Adrenal gland (tissue), 9 donors: ENCODE measurements at regions not wholly inside any gene's neighbourhood (a gene's known extent, or its start where the extent isn't known, plus 50 kb on each side); places are given as distances from the start of the nearest gene placed in this dataset.

Experiments used
- DNase-seq, 7 donors: peaks; one replicate each; pipeline ENCODE4 v3.0.0-alpha.2; 2019 to 2020
- H3K27ac ChIP-seq, 5 donors: fragments of 200-600 bp; sonication (generic) in 4 of 5; 1 replicate in 3 of 5; 2 replicates in 2 of 5; pipeline versions ENCODE4 v1.5.1 to v1.8.0; 2016 to 2020; ENCODE audit warnings: mild to moderate bottlenecking in 1 of 5
- H3K27me3 ChIP-seq: fragments of 200-600 bp; 2 replicates; pipeline ENCODE4 v1.8.0; 2021
- H3K36me3 ChIP-seq, 2 donors: fragments of 200-600 bp; replicated peaks in 1 of 2; 1 replicate in 1 of 2; 2 replicates in 1 of 2; pipeline versions ENCODE4 v1.5.1 to v1.8.0; 2018 to 2022
- H3K4me1 ChIP-seq, 2 donors: fragments of 200-600 bp; replicated peaks in 1 of 2; 1 replicate in 1 of 2; 2 replicates in 1 of 2; pipeline versions ENCODE4 v1.5.1 to v1.8.0; 2018 to 2021
- H3K4me3 ChIP-seq, 4 donors: fragments of 200-600 bp; sonication (generic) in 3 of 4; one replicate each; pipeline ENCODE4 v1.5.1; 2016 to 2018
- H3K9me3 ChIP-seq, 3 donors: fragments of 200-600 bp; sonication (generic) in 1 of 3; replicated peaks in 1 of 3; 1 replicate in 2 of 3; 2 replicates in 1 of 3; pipeline versions ENCODE4 v1.5.1 to v1.8.0; 2016 to 2021
- POLR2A ChIP-seq, 2 donors: fragments of 450-650 bp; IDR thresholded peaks; one replicate each; pipeline ENCODE4 v1.6.1; 2017; ENCODE audit warnings: antibody characterized with exemption in 2 of 2, mild to moderate bottlenecking in 2 of 2, moderate library complexity in 1 of 2
- WGBS, 4 donors: extraction: QIAGEN DNeasy Blood & Tissue Kit in 2 of 4; methylation state at CpG; one replicate each; pipeline versions ENCODE4 v1.1.5 to v1.1.7; 2013 to 2017; 5-methylcytosine and 5-hydroxymethylcytosine counted together
- intact Hi-C, 2 donors: fragments of 100-400 bp; cut with DNase I; formaldehyde crosslinking; loops; one replicate each; pipeline versions ENCODE4 v1.14.1 to v1.15.0; 2022 to 2023
- TF ChIP-seq, protein P1 (sequence below), 6 experiments: fragments of 450-650 bp in 4 of 6; fragments of 200-600 bp in 2 of 6; sonication (generic) in 1 of 6; IDR thresholded peaks; 1 replicate in 5 of 6; 2 replicates in 1 of 6; pipeline versions ENCODE4 v1.5.1 to v1.8.0; 2016 to 2021; ENCODE audit warnings: antibody characterized with exemption in 6 of 6, mild to moderate bottlenecking in 2 of 6, moderate library complexity in 1 of 6
- donor health status: healthy with polysubstance abuse.
- donor health status: Bipolar disorder and iron deficiency.
- donor health status: DM: yes; HTN: yes; CAD: no.
- donor health status: DM: no; HTN: no; CAD: no.
- donor health status: DM: no; HTN: no; CAD: no.

DNA sequence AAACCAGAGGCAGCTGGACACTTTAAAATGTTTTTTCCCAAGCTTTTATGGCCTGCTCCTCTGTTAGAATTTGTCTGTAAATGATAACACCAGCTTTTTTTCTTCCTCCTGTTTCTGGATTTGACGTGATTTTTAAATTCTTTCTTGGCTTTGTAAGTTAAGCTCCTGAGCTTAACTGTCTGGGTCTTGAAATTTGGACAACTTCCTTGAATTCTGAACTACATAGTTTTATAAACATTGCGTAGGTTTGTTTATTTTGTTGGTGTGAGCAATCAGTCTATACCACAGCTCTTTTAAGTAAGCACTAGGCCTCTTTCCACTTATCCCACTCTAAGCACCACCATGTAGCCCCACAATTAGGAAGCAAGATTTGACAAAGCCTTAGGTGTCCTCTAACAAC lies 144.4 kb upstream of the GUCY1A1 start:
- Histone ChIP-seq H3K27me3 (no peaks in the 10 kb centered on the region), H3K27ac (no peak overlapping the region), H3K36me3 (no peaks in the 10 kb centered on the region), H3K4me3 (no peak overlapping the region), H3K4me1 (no peaks in the 10 kb centered on the region), H3K9me3 (no peaks in the 10 kb centered on the region)
- 58 to 71% (median 64%) methylated on average over 2 of the region's 2 CpGs for WGBS, 4 donors
- TF ChIP-seq, protein P1, sequence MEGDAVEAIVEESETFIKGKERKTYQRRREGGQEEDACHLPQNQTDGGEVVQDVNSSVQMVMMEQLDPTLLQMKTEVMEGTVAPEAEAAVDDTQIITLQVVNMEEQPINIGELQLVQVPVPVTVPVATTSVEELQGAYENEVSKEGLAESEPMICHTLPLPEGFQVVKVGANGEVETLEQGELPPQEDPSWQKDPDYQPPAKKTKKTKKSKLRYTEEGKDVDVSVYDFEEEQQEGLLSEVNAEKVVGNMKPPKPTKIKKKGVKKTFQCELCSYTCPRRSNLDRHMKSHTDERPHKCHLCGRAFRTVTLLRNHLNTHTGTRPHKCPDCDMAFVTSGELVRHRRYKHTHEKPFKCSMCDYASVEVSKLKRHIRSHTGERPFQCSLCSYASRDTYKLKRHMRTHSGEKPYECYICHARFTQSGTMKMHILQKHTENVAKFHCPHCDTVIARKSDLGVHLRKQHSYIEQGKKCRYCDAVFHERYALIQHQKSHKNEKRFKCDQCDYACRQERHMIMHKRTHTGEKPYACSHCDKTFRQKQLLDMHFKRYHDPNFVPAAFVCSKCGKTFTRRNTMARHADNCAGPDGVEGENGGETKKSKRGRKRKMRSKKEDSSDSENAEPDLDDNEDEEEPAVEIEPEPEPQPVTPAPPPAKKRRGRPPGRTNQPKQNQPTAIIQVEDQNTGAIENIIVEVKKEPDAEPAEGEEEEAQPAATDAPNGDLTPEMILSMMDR (IDR thresholded peaks at IDR 0.05) = no peak
- TF ChIP-seq POLR2A (IDR thresholded peaks at IDR 0.05) = no peak
- intact Hi-C loops = no loop called here
- no peak for DNase-seq

DNA sequence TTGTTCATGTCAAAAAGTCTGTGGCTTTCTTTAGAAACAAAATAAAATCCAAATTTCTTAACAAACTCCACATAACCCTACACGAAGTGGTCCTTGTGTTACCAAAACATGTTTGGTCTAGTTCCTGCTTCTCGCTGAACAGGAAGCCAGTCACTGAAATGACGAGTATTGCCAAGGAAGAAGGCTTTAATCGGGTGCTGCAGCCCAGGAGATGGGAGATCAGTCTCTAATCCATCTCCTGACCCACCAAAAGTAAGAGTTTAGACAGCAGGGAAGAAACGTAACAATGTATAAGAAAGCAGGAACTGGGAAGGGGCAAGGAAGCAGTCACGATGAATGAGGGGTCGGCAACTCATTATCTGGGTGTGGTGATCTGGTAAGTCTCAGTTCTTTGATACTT lies 144.6 kb upstream of the MAP9 start:
- intact Hi-C loops = no loop called here
- no peaks in the 10 kb centered on the region for H3K4me1 ChIP-seq
- H3K36me3 ChIP-seq = no peaks in the 10 kb centered on the region
- no peak overlapping the region for H3K27ac ChIP-seq
- TF ChIP-seq, protein P1 (IDR thresholded peaks at IDR 0.05) = no peak
- TF ChIP-seq POLR2A (IDR thresholded peaks at IDR 0.05) = no peak
- H3K27me3 ChIP-seq = no peaks in the 10 kb centered on the region
- no peak overlapping the region for H3K4me3 ChIP-seq
- 60 to 70% (median 62%) methylated on average over 7 of the region's 7 CpGs for WGBS, 4 donors
- no peak for DNase-seq
- H3K9me3 ChIP-seq = no peaks in the 10 kb centered on the region

DNA sequence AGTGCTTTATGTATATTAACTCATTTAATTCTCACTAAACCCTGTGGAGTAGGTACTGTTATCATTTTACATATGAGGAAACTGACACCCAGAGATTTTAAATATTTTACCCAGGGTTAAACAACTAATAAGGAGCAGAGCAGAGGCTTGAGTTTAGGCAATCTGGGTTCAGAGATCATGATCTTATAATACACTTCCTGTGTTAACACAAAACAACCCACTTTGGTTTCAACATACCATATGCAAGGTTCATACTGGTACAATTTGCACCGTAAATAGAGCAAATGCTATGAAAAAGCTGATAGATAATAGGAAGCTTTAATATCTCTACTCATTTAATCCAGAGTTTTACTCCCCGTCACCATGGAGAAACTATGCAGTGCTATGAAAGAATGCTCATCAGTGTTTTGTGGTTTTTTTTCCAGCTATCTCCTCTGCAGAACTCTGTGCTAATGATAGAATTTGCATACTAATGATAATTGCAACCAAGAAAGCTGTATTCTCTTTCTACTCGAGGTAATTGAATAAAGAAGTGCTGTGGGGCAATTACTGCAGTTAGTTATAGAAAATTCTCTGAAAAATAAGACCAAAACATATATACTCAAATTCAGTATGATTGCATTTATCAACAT lies 138.8 kb upstream of the MAP9 start:
- Histone ChIP-seq H3K4me1 (no peaks in the 10 kb centered on the region), H3K27me3 (no peaks in the 10 kb centered on the region), H3K9me3 (no peaks in the 10 kb centered on the region), H3K4me3 (no peak overlapping the region), H3K36me3 (no peaks in the 10 kb centered on the region), H3K27ac (no peak overlapping the region)
- intact Hi-C loops = no loop called here
- no peak for TF ChIP-seq POLR2A (IDR thresholded peaks at IDR 0.05)
- TF ChIP-seq, protein P1 (IDR thresholded peaks at IDR 0.05) = no peak
- DNase-seq = no peak
- WGBS, 4 donors = 53 to 73% (median 57%) methylated on average over 3 of the region's 3 CpGs

DNA sequence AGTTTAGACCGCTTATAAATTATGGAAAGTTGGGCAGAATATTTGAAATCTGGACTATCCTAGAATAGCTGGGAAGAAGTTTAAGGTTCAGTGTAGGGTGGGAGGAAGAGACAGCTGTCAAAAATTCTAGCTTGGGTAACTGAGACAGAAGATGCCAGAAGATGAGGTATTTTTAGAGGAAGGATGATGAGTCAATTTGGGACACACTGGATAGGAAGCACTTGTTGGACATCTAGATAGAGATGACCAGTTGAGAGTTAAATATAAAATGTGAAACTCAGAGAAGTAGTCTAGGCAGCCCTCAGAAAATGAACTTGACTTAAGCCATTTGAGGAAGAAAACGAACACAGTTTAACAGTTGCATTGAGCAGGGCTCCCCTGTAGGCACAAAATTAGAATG lies 137.9 kb upstream of the MAP9 start:
- intact Hi-C loops = no loop called here
- 67 to 81% (median 75%) methylated on average over 2 of the region's 2 CpGs for WGBS, 4 donors

More for the DNA sequence above, 137.9 kb upstream of the MAP9 start:
- no peak overlapping the region for H3K27ac ChIP-seq
- H3K4me1 ChIP-seq = no peaks in the 10 kb centered on the region
- TF ChIP-seq, protein P1 (IDR thresholded peaks at IDR 0.05) = no peak
- TF ChIP-seq POLR2A (IDR thresholded peaks at IDR 0.05) = no peak
- H3K36me3 ChIP-seq = no peaks in the 10 kb centered on the region
- H3K9me3 ChIP-seq = no peaks in the 10 kb centered on the region
- no peaks in the 10 kb centered on the region for H3K27me3 ChIP-seq
- no peak overlapping the region for H3K4me3 ChIP-seq
- DNase-seq = no peak
